ENCODE measurements at regions not wholly inside any gene's neighbourhood (a gene's known extent, or its start where the extent isn't known, plus 50 kb on each side); places are given as distances from the start of the nearest gene placed in this dataset.

GRCh38 chr11:110519796-110520195, 90.0 kb downstream of the FDX1 start:
- TF ChIP-seq EZH2 (IDR thresholded peaks at IDR 0.05; ENCODE audit: insufficient read depth, poor library complexity, severe bottlenecking) (no peak), EZH2phosphoT487 (IDR thresholded peaks at IDR 0.05; ENCODE audit: insufficient read depth, low read depth) (no peak)
